GM21825 (cell line): ENCODE measurements at regions not wholly inside any gene's neighbourhood (a gene's known extent, or its start where the extent isn't known, plus 50 kb on each side); places are given as distances from the start of the nearest gene placed in this dataset.

Experiments used
- ATAC-seq: cut with Tn5 transposase; IDR thresholded peaks from one replicate; pipeline ENCODE4 v1.9.1; 2021; ENCODE audit warnings: mild to moderate bottlenecking, moderate library complexity; ENCODE audit not compliant: unreplicated experiment

DNA sequence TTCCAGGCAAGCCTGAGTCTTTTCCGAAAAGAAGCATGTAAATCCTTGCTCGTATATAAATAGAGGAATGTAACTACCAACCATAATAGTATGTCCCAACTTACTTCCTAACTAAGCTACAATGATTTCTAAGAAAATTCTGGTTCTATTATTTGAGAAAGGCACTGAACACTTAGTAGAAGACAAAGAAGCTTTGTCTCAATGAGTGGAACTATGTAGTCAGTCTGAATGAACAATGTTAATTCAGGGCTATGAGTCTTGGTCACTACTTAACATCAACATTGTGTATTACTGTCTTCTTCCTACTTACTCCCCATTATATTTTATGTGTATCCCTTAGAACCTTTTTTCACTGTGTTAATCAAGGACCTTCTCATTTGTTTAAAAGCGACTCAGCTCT lies 206.0 kb downstream of the CYB561 start:
- ATAC-seq = no peak

DNA sequence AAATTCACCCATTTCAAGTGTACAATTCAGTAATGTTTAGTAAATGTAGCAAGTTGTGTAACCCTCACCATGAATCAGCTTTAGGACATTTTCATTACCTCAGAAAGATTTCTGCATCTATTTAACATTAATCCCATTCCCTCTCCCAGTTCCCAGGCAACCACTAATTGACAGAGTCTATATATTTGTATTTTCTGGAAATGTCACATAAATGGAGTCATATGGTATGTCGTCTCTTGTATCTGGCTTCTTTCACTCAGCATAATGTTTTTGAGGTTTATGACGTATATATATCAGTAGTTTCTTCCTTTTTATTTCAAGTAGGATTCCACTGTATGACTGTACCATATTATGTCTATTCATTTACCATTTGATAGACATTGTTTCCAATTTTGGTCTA lies 199.8 kb downstream of the CYB561 start:
- ATAC-seq = no peak

DNA sequence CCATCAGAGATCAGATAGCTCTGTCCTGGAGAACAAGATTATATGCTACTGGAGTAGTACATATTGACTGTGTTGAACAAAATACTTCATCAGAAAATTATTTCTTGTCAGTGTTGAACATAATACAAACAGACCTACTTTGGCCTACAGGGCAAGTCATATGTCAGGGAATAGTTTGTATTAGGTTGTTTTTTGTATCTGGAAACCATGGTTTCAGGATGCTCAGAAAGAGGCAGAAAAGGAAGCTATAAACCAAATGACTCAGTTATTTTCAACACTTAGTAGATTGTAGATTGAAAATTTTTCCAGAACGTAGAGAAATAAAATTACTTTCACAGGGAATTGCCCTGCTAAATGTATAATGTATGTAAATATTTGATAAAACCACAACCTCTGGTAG lies 198.4 kb downstream of the CYB561 start:
- ATAC-seq = no peak

DNA sequence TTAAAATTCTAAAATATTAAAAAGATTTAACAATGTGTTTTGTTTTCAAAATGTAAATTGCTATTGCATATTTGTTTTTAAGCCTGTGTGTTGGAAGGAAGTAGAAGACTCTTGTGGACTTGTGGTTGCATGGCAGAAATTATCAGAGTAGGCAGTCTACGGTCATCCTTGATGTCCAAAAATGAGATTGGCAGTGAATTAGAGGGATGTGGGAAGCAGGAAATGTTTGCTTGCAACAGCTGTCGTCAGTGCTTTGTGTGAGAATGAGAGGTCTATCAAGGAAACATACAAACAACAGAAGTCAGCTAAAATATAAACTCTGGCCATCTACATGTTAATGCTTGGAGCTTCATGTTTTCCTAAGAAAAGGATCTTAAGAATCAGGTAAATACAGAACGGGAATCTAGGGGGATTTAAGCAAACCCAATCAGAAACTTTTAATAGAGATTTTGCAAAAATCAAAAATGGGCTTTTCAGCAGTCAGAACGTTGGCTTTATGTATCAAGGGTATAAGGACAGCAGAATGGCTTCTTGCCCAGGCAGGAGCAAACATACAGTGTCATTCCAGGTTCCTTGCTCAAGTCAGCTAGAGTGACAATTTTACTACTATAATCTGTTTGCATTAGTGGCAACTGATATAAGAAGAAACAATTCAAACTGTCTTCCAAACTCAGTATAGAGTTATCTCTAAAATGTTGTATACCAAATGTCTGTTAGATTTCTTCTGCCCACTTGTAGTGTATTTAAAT lies 196.7 kb downstream of the CYB561 start:
- no peak for ATAC-seq

DNA sequence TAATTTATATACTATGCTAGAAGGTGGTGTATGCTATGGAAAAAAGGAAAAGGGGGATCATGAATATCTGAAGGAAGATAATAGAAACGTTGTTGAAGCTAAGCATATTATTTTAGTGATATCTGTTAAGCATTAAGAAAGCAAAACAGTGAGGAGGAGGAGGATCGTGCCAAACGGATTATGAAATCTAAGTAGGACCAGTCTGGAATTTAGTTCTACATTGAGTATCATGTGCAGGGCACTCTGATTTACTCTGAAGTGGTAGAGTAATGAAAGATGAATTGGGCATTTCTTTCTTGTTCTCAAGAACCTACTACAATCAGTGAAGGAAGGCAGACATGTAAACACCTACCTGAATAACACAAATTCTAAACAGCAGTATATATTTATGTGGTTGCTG lies 195.3 kb downstream of the CYB561 start:
- ATAC-seq = no peak

DNA sequence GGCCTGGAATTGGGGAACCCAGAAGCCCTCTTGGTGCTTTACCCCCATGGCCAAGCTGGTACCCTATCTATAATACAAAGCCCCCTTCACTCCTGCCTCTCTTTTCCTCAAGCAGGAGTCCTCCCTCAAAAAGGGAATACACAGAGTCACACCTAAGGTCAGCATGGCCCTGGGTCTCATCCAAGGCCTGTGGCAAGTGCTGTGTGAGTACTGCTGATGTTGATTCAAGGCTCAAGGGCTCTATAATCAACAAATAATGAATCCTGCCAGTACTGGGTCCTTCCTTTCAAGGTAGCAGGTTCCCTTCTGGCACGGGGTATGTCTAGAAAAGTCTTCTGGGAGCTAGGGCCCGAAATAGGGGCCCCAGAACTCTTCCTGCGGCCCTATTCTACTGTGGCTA lies 187.3 kb downstream of the CYB561 start:
- ATAC-seq = no peak

DNA sequence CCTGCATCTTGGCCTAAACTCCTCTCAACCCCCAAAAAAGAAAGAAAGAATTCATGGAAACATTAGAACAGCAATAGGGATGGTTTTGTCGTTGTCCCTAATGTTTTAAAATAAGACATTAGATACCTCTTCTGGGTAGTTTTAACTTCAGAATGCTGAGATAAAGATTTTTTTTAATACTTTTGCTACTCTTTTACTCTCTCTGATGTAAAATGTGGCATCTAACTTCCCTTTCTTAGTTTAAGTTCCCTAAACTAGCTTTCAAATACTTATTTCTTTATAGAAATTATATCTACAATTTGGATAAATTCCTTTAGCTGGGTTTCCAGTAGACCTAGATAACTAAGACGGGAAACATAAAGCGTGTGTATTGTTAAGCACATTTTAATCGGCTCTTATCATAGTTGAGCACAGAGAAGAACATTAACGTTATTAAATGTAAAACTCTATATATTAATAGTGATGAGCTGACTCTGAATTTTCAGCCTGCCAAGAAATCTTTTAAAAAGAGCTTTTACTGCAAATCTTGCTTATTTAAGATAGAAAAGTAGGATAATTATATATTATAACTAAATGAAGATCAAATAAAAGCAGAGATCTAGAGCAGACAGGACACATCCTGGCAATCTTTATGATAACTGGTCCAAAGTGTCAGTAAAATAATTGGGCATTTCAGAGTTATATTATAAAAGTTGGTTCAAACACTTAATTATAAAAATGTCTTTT lies 183.2 kb downstream of the CYB561 start:
- ATAC-seq = no peak

DNA sequence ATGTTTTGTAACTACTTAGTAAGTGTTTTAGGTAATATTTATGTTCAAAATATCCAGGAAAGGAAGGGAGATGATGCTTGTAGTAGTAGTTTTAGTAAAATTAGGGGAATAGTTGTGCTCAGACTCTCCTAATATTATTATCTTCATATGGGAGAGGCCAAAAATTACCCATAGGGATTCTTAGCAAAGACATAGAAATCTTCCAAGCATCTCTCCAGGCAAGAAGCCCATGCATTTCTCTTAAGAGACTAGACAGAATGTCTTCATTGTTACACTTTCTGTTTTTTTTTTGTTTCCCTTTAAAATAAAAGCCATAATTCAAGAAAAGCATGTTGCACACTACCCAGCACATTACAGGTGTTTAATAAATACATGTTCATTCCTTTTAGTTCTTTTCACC lies 180.6 kb downstream of the CYB561 start:
- no peak for ATAC-seq

DNA sequence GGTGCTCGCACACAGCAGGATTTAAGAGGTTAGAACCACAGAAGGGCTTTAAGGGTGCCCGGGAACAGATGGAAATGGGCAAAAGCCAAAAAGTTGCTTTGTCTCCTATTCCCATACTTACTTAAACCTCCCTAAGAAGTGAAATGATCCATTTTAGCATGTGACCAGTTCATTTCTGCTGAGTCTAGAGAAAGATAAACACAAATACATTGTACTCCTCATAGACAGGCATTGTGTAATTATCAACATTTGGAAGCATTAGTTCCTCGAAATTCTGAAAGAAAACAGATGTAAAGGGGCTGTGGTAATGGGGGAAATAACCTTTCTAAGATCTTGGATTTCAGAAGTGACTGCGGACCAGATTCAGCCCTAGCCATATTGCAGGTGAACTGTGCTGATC lies 178.3 kb downstream of the CYB561 start:
- no peak for ATAC-seq

DNA sequence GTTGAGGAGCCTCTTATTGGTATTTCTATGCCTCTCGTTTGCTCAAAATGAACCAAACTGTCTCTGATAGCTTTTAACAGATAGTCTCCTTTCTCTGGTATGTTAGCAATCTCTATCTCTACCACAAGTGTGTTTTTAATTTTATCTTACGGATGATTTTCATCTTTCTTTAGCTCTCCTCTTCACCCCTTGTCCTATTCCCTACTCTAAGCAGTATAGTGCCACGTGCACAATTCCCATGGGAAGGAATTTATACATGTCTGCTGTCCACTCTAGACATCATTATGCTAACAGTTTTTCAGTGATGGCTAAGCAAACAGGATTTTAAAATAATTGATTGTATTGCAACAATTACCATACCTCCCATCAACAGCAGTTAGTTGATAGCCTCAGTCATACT lies 177.3 kb downstream of the CYB561 start:
- no peak for ATAC-seq

DNA sequence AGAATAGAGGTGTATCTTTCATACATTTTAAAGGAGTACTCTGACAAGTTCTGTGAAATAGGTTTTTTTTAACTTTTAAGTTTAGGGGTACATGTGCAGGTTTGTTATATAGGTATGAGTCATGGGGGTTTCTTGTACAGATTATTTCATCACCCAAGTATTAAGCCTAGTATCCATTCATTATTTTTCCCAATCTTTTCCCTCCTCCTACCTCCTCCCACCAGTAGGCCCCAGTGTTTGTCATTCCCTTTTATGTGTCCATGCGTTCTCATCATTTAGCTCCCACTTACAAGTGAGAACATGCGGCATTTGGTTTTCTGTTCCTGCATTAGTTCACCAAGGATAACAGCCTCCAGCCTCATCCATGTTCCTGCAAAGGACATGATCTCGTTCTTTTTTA lies 175.5 kb downstream of the CYB561 start:
- ATAC-seq = no peak

DNA sequence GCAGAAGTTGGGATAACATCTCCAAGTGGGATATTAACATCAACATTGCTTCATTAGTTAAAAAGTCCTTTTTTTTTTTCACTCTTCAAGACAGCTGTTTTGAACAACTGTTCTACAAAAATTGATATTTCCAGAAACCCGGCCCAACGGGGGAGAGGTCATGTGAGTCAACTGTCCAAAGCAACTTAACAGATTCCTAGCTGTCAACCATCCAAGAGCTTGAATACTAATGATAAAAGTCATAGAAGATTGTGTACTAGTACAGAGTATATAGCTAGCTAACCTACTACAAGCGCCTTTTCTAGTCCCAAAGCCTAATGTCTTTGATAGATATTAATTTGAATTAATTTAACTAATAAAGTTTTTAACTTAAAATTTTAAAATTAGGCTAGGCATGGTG lies 172.0 kb downstream of the CYB561 start:
- ATAC-seq = no peak

DNA sequence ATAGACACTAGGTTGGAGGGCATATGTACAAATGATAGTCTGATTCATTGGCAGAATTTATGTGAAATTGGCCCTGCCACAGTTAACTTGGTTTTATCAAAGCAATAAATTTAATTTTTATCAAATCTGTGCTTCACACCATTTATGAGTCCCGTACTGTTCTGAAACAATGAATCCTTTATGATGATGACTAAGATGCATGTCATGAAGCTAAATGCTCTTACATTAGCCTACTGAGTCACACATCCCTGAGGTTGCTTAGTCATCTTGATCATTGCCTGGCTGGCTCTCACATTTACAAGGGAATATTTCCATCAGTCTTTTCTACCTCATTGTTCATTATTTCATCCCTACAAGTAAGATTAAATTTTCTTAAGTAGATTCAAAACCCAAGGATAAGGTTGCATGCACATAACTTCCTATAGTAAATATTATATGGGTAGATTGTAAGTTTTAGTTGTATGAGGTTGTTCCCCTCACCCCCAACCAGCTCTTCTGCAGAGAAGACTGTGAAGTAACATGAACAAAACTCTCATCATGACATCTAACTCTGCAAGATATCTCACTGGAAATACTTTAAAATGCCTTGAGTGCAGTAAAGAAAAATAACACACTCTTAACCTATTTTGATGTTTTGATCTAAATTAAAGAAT lies 170.7 kb downstream of the CYB561 start:
- ATAC-seq = no peak

DNA sequence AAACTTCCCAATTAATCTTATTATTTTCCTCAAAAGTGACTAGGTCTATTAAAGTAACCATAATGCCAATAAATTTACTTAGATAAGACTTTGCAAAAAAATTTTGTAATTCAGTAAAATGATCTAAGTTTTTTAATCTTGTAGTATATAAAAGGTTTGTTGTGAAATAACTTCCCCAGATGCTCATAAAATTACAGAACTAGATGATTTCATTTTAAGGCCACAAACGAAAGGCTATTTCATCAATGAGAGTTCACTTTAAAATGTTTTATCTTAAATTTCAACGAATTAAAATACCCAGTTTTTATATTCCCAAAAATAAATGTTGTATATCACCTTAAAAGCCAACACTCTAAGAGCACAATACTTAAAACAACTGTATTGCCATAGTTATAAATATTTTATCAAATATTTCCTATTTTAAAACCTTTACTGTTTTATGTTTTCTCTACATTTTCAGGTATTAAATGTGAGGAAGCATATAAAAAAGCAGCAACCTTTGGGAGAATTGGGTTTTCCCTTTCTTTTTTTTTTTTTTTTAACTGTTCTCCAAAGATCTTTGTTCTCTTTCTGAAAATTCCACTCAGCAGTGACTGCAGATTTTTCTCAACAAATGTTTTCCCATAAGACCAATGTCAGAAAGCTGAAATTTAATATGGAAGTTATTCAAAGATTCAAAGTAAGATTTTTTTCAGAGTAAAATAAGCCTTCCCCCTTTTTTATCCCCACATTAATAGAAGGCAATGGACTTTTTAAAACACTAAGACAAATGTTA lies 169.9 kb downstream of the CYB561 start:
- no peak for ATAC-seq

DNA sequence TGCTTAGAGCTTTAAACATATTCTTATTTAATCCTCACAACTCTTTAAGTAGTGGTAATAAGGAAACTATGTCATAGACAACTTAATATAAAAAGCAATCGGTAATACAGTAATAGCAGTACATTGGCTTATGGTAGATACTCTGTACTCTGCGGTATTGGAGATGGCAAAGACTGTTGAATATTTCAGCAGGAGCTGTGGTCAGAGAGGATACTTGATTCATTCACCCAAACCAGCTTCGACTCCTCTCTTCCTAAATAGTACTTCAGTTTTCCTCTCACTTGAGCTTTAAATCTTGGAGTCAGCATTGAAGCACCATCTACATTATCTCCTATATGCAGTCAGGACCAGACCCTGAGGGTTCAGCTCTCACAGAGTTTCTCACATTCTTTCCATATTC lies 169.3 kb downstream of the CYB561 start:
- ATAC-seq = no peak

DNA sequence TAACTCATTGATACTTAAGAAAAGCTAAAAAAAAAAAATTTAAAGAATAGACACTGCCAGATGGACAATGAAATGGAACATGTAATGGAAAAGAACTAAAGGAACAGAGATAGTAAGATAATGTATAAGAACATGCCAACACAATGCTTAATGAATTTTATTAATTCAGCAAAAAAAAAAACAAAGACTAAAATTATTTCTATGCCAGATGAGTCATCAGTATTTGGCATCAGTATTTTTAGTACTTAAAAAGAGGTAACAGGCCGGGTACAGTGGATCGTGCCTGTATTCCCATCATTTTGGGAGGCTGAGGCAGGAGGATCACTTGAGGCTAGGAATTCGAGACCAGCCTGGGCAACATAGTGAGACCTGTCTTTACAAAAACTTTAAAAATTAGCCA lies 168.5 kb downstream of the CYB561 start:
- ATAC-seq = no peak

DNA sequence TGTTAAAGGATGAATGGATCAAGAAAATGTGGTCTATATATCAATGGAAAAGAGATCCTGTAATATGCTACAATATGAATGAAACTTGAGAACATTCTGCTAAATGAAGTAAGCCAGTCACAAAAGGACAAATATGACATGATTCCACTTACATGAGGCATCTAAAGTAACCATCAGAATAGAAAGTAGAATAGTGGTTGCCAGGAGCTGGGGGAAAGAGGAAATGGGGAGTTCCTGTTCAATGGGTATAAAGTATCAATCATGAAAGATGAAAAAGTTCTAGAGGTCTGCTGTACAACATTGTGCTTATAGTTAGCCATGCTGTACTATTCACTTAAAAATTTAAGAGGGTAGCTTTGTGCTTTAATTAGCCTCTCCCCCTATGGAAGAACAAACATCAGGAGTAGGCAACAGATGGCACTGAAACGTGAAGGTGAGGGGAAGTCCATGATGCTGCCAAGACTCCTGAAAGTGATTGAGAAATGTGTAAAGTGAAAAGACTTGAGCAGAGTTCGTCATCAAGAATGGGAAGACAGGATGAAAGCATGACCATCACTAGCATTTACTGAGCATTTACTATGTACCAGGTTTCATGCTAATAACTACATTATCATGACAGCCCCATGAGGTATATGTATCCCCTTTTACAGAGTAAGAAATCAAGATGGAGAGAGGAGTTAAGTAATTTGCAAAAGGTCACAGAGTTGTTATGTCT lies 167.2 kb downstream of the CYB561 start:
- ATAC-seq = no peak

DNA sequence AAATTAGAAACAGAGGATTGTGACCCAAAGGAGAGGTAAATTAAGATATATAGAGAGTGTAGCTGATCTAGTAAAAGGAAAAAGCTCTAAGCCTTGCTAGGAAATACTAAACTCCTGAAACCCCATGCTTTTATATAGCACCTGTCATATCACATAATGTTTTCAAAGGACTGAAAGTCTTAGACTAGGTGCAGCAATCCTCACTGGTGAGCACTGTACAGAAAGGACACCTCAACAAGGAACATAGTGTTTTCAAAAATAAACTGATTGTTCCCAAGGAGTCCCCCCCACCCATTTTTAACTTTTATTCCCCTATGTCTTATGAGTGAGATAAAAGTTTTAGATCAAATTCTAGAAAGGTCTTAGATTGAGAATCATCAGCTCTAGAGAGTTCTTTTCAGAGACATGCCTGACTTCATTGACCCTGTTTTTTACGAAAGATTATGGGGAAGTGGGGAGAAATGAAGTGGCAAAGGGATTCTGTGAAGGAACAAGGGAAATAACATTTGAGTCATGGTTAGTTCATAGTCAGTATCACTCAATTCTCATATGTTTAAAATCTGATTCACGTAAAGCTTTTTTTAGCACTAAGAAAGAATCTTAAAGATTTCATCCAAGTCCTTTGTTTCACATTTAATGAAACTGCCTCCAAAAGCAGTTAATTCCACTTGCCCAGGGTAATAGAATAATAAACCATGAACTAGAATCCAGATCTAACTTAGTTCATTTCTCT lies 166.4 kb downstream of the CYB561 start:
- no peak for ATAC-seq

DNA sequence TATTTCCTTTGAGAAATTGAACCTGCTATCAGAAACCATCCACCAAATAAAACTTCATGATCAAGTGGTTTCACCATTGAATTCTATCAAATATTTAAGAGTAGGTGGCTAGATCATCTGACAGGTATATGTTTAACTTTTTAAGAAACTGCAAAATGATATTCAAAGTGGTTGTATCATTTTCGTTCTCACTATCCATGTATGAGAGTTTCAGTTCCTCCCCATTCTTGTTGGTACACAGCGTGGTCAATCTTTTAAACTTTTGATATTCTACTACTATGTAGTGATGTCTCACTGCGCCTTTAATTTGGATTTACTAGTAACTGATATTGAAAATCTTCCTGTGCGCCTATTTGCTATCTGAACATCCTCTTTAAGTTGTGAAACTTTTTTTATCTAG lies 163.7 kb downstream of the CYB561 start:
- ATAC-seq = peak; percentile 58

DNA sequence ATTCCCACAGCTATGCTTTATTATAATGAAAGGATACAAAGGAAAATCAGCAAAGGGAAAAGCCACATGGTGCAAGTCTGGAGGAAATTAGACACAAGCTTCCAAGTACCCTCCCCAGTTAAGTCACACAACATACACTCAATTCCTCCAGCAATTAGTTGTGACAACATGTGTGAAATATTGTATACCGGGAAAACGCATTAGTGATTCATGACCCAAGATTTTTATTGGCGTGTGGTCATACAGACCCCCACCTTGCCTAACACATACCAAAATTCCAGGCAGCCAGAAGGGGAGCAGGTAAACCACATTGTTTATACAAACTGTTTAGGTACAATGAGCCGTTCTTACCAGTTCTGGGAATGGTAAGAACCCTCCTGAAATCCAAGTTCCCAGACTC lies 160.6 kb downstream of the CYB561 start:
- no peak for ATAC-seq
